Peyer's patch (tissue), 4 donors: ENCODE measurements at regions not wholly inside any gene's neighbourhood (a gene's known extent, or its start where the extent isn't known, plus 50 kb on each side); places are given as distances from the start of the nearest gene placed in this dataset.

Source experiments
- POLR2A ChIP-seq, 2 donors: fragments of 450-650 bp; IDR thresholded peaks; one replicate each; pipeline ENCODE4 v1.5.1; 2017; ENCODE audit warnings: antibody characterized with exemption in 2 of 2, mild to moderate bottlenecking in 2 of 2, moderate library complexity in 2 of 2
- TF ChIP-seq, protein P1 (sequence below), 6 experiments: fragments of 450-650 bp in 4 of 6; fragments of 200-600 bp in 2 of 6; sonication (generic) in 1 of 6; IDR thresholded peaks; one replicate each; pipeline ENCODE4 v1.5.1; 2017 to 2019; ENCODE audit warnings: antibody characterized with exemption in 6 of 6, mild to moderate bottlenecking in 3 of 6, moderate library complexity in 1 of 6

DNA sequence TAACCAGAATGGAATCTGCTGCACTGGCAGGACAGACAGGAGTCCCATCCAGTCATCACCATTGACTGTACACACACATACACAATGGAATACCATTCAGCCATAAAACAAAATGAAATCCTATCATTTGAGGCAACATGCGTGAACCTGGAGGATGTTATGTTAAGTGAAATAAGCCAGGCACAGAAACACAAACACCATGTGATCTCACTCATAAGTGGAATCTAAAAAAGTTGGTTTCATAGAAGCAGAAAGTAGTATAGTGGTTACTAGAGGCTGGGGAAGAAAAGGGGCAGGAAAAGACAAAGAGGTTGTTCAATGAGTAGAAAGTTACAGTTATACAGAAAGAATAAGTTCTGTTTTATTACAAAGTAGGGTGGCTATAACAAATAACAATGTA lies 884.0 kb upstream of the ACO1 start:
- TF ChIP-seq, protein P1, sequence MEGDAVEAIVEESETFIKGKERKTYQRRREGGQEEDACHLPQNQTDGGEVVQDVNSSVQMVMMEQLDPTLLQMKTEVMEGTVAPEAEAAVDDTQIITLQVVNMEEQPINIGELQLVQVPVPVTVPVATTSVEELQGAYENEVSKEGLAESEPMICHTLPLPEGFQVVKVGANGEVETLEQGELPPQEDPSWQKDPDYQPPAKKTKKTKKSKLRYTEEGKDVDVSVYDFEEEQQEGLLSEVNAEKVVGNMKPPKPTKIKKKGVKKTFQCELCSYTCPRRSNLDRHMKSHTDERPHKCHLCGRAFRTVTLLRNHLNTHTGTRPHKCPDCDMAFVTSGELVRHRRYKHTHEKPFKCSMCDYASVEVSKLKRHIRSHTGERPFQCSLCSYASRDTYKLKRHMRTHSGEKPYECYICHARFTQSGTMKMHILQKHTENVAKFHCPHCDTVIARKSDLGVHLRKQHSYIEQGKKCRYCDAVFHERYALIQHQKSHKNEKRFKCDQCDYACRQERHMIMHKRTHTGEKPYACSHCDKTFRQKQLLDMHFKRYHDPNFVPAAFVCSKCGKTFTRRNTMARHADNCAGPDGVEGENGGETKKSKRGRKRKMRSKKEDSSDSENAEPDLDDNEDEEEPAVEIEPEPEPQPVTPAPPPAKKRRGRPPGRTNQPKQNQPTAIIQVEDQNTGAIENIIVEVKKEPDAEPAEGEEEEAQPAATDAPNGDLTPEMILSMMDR (IDR thresholded peaks at IDR 0.05), result no peak
- no peak for TF ChIP-seq POLR2A (IDR thresholded peaks at IDR 0.05)
